ENCODE measurements at regions not wholly inside any gene's neighbourhood (a gene's known extent, or its start where the extent isn't known, plus 50 kb on each side); places are given as distances from the start of the nearest gene placed in this dataset.

GRCh38 chr14:42535397-42535796 lies 928.7 kb downstream of the LRFN5 start:
- ATAC-seq: no peak
- Histone ChIP-seq H3K9me3 (ENCODE audit: low read length) (peaks cover 76% of the 10 kb centered on the region), H2AFZ (ENCODE audit: low read length) (no peak overlapping the region), H3K36me3 (replicated peaks in 1 of 2; ENCODE audit: control insufficient read depth in 1 of 2, insufficient read depth in 2 of 2, low read length in 2 of 2) (no peaks in the 10 kb centered on the region), H3K4me3 (replicated peaks in 1 of 3; ENCODE audit: insufficient read depth in 1 of 3, low read depth in 2 of 3, low read length in 3 of 3) (no peak overlapping the region), H3K9ac (ENCODE audit: insufficient read depth, low read depth, low read length) (no peak overlapping the region), H3K27ac (ENCODE audit: extremely low read length, insufficient read depth, low read length) (no peak overlapping the region), H3K79me2 (ENCODE audit: insufficient read depth, low read length) (no peaks in the 10 kb centered on the region), H3K4me2 (ENCODE audit: low read depth, low read length) (no peak overlapping the region), H4K20me1 (ENCODE audit: insufficient read depth, low read length) (no peaks in the 10 kb centered on the region), H3K27me3 (ENCODE audit: control insufficient read depth in 1 of 2, insufficient read depth in 2 of 2, low read length in 2 of 2) (no peaks in the 10 kb centered on the region), H3K4me1 (ENCODE audit: insufficient read depth, low read length) (no peaks in the 10 kb centered on the region)
- no peak for FAIRE-seq
- TF ChIP-seq ZNF296 (CRISPR knock-in tag; conservative IDR thresholded peaks at IDR 0.05) (no peak), ARHGAP35 (CRISPR knock-in tag; IDR thresholded peaks at IDR 0.05; ENCODE audit: borderline replicate concordance) (no peak), ZBTB2 (CRISPR knock-in tag; IDR thresholded peaks at IDR 0.05; ENCODE audit: low read depth) (no peak)
- intact Hi-C loops (cut with micrococcal nuclease; ENCODE audit: unreplicated experiment): no loop called here
- WGBS (ENCODE audit: low lambda C conversion rate): 13% methylated on average over 10 of the region's 10 CpGs
- POLR2A ChIA-PET: no interaction called here
- in situ Hi-C loops (cut with HindIII; ENCODE audit: extremely low pct_ligation_motif_present, low pct_unique_long_range_greater_than_20kb): no loop called here
- BruUV-seq (replicated peaks): no TSS peak
- CTCF ChIA-PET (ENCODE audit: low intra/inter-chr PET ratio, low total read pairs): no interaction called here
- DNase-seq (ENCODE audit: low spot score): no peak

GRCh38 chr14:42533476-42533875 lies 926.8 kb downstream of the LRFN5 start:
- ATAC-seq (no peak), DNase-seq (ENCODE audit: low spot score) (no peak), FAIRE-seq (no peak)
- TF ChIP-seq CHCHD3 (CRISPR knock-in tag; IDR thresholded peaks at IDR 0.05) (no peak), LCORL (IDR thresholded peaks at IDR 0.05) (no peak), LCORL (CRISPR knock-in tag; IDR thresholded peaks at IDR 0.05) (no peak), ZNF101 (CRISPR knock-in tag; IDR thresholded peaks at IDR 0.05; ENCODE audit: borderline replicate concordance, low read depth) (no peak), ESRRA (CRISPR knock-in tag; IDR thresholded peaks at IDR 0.05; ENCODE audit: low read depth) (no peak), SP5 (CRISPR knock-in tag; IDR thresholded peaks at IDR 0.05; ENCODE audit: borderline replicate concordance, low read depth) (no peak)
- ChIA-PET CTCF (ENCODE audit: low intra/inter-chr PET ratio, low total read pairs) (no interaction called here), POLR2A (no interaction called here)
- Histone ChIP-seq H4K20me1 (ENCODE audit: insufficient read depth, low read length) (no peaks in the 10 kb centered on the region), H3K27ac (ENCODE audit: extremely low read length, insufficient read depth, low read length) (no peak overlapping the region), H3K9ac (ENCODE audit: insufficient read depth, low read depth, low read length) (no peak overlapping the region), H3K36me3 (replicated peaks in 1 of 2; ENCODE audit: control insufficient read depth in 1 of 2, insufficient read depth in 2 of 2, low read length in 2 of 2) (no peaks in the 10 kb centered on the region), H3K4me1 (ENCODE audit: insufficient read depth, low read length) (no peaks in the 10 kb centered on the region), H3K4me3 (replicated peaks in 1 of 3; ENCODE audit: insufficient read depth in 1 of 3, low read depth in 2 of 3, low read length in 3 of 3) (no peak overlapping the region), H2AFZ (ENCODE audit: low read length) (no peak overlapping the region), H3K79me2 (ENCODE audit: insufficient read depth, low read length) (no peaks in the 10 kb centered on the region), H3K27me3 (ENCODE audit: control insufficient read depth in 1 of 2, insufficient read depth in 2 of 2, low read length in 2 of 2) (no peaks in the 10 kb centered on the region), H3K9me3 (ENCODE audit: low read length) (peaks cover 78% of the 10 kb centered on the region), H3K4me2 (ENCODE audit: low read depth, low read length) (no peak overlapping the region)
- in situ Hi-C loops (cut with HindIII; ENCODE audit: extremely low pct_ligation_motif_present, low pct_unique_long_range_greater_than_20kb) (no loop called here), intact Hi-C loops (cut with micrococcal nuclease; ENCODE audit: unreplicated experiment) (no loop called here)
- 3% methylated on average over 1 of the region's 1 CpG for WGBS (ENCODE audit: low lambda C conversion rate)
- BruUV-seq (replicated peaks): no TSS peak
